ENCODE measurements at regions not wholly inside any gene's neighbourhood (a gene's known extent, or its start where the extent isn't known, plus 50 kb on each side); places are given as distances from the start of the nearest gene placed in this dataset.
"Not testable (repeated sequence)": the region's sequence is repeated elsewhere in the genome, so short reads cannot be mapped to it uniquely, and the experiment has no call there.

DNA sequence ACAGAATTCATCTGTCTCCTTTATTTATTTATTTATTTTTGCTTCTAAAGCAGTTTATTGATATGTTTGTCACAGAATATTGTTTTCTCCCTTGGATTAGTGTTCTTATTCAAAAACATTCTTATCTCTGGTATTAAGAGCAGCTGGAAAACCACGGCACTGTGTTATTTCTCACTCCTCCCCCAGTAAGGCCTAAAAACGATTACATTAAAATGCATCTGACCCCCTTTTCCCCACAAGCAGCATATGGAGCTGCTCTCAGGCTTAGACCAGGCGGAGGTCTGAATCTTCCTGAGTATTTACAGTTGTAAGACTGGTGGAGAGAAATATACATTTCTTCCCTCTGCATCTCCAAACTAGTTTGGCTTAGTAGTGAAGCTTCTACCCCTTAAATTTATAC, 86.8 kb downstream of the HLX start:
- no peaks in the 10 kb centered on the region for H3K27me3 Mint-ChIP-seq
- no peak for DNase-seq
- intact Hi-C loops (cut with DNase I, micrococcal nuclease): no loop called here
- H3K27ac Mint-ChIP-seq: no peak overlapping the region
- CTCF ChIA-PET: no interaction called here
- H3K4me1 Mint-ChIP-seq: no peaks in the 10 kb centered on the region
- no peak overlapping the region for H3K4me3 Mint-ChIP-seq
- peaks cover 7% of the 10 kb centered on the region for H3K9me3 Mint-ChIP-seq (ENCODE audit: low read depth)
- POLR2A ChIA-PET: no interaction called here
- H3K36me3 Mint-ChIP-seq (ENCODE audit: low read depth): no peaks in the 10 kb centered on the region
- no peak for ATAC-seq

- Mint-ChIP-seq H3K27me3 (no peaks in the 10 kb centered on the region), H3K4me3 (no peak overlapping the region), H3K9me3 (ENCODE audit: low read depth) (peaks cover 7% of the 10 kb centered on the region), H3K36me3 (ENCODE audit: low read depth) (no peaks in the 10 kb centered on the region), H3K4me1 (no peaks in the 10 kb centered on the region), H3K27ac (no peak overlapping the region)
- CTCF ChIA-PET: no interaction called here
- ATAC-seq: no peak
- no peak for DNase-seq
- POLR2A ChIA-PET: no interaction called here
- intact Hi-C loops (cut with DNase I, micrococcal nuclease): no loop called here
Observed at GRCh38 chr1:220966473-220966872, 87.2 kb downstream of the HLX start.

DNA sequence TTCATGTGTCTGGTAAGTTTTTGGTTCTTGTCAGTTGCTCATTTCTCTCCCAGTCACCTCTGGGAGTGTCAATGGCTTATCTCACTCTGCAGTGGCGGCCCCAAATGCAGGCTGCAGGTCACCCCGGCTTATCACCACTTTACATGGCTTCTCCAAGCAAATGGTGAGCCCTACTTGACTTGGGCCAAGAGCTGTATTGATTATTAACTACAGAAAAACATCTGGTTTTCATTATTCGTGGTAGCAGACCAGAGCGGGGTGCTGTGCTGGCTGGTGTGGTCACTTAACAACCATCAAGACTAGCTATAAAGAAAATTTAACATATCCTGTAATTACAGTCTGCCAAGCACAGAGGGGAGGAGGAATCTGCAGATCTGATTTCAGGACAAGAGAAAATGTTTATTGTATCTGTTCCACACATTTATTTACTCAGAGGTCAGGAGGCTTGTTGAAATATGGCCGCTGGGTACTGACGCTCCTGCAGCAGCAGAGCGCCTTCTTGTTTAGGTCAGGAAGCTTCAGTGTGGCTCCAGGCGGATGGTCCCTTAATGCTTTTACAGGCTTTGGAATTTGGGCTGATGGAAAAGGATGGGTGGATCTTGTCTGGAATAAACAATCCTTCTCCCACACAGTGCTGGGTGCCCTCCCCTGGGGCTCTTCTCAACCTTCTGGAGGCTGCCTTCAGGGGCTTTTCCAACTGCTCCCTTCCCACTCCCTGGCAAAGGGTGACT, 87.8 kb downstream of the HLX start:
- ATAC-seq: no peak
- POLR2A ChIA-PET: no interaction called here
- CTCF ChIA-PET: interaction anchor here (0.6 kb wide), 1 partner anchor 91 kb away, joined by 3 read pairs; no protein-coding TSS in a partner anchor
- intact Hi-C loops (cut with DNase I, micrococcal nuclease): no loop called here
- DNase-seq: no peak
- H3K9me3 Mint-ChIP-seq (ENCODE audit: low read depth): peaks cover 7% of the 10 kb centered on the region
- H3K4me1 Mint-ChIP-seq: no peaks in the 10 kb centered on the region
- H3K36me3 Mint-ChIP-seq (ENCODE audit: low read depth): no peaks in the 10 kb centered on the region
- H3K4me3 Mint-ChIP-seq: no peak overlapping the region
- H3K27me3 Mint-ChIP-seq: no peaks in the 10 kb centered on the region
- H3K27ac Mint-ChIP-seq: no peak overlapping the region

DNA sequence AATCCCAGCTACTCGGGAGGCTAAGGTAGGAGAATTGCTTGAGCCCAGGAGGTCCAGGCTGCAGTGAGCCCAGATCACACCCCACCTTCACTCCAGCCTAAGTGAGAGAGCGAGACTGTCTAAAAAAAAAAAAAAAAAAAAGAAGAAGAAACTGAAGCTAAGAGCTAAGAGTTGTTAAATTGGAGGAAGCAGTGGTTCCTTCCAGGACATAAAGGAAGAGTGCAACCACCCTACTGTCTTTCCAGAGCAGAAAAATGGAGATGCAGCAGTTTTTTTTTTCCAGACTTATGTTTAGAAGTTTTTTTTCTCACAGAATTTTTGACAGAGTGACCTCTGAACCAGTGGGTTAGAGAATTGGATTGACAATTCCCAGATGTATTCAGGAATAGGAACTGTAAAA, 88.7 kb downstream of the HLX start:
- Mint-ChIP-seq H3K36me3 (ENCODE audit: low read depth) (no peaks in the 10 kb centered on the region), H3K4me1 (no peaks in the 10 kb centered on the region)
- no peak for DNase-seq

DNA sequence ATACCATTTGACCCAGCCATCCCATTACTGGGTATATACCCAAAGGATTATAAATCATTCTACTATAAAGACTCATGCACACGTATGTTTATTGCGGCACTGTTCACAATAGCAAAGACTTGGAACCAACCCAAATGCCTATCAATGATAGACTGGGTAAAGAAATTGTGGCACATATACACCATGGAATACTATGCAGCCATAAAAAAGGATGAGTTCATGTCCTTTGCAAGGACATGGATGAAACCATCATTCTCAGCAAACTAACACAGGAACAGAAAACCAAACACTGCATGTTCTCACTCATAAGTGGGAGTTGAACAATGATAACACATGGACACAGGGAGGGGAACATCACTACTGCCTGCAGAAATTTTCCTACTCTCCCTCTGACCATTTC, 90.0 kb downstream of the HLX start:
- intact Hi-C loops (cut with DNase I, micrococcal nuclease); H3K4me3 Mint-ChIP-seq; POLR2A ChIA-PET; H3K4me1 Mint-ChIP-seq; H3K9me3 Mint-ChIP-seq (ENCODE audit: low read depth); DNase-seq; H3K27me3 Mint-ChIP-seq; CTCF ChIA-PET; ATAC-seq; H3K36me3 Mint-ChIP-seq (ENCODE audit: low read depth); H3K27ac Mint-ChIP-seq: not testable (repeated sequence)

More for the DNA sequence above, 88.7 kb downstream of the HLX start:
- H3K9me3 Mint-ChIP-seq (ENCODE audit: low read depth): peaks cover 7% of the 10 kb centered on the region
- no peaks in the 10 kb centered on the region for H3K27me3 Mint-ChIP-seq
- ATAC-seq: no peak
- ChIA-PET CTCF (no interaction called here), POLR2A (interaction anchor here (0.7 kb wide), 1 partner anchor 50 kb away, joined by 4 read pairs; no protein-coding TSS in a partner anchor)
- intact Hi-C loops (cut with DNase I, micrococcal nuclease): no loop called here
- H3K4me3 Mint-ChIP-seq: no peak overlapping the region
- H3K27ac Mint-ChIP-seq: no peak overlapping the region

DNA sequence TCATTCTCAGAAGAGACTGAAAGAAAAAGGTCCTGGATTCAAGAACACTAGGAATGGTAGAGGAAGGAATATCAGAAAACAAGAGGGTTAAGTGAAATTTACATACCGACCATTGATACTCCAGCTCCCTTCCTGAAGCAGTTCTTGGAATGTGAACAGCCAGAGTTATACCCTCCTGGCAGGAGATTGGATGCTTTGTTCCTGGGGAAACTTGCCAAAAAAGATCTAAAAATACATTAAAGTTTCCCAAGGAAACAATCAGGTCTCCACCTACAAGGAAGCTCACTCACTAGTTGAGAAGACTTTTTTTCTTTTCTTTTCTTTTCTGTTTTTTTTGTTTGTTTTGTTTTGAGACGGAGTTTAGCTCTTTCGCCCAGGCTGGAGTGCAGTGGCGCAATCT, 91.1 kb downstream of the HLX start:
- no peak overlapping the region for H3K27ac Mint-ChIP-seq
- peaks cover 3% of the 10 kb centered on the region for H3K9me3 Mint-ChIP-seq (ENCODE audit: low read depth)
- ChIA-PET CTCF (no interaction called here), POLR2A (no interaction called here)
- intact Hi-C loops (cut with DNase I, micrococcal nuclease): loop anchor here in 1 of 2 experiments (10.0 kb wide), 1 partner anchor 56 kb away; no protein-coding TSS in a partner anchor
- no peaks in the 10 kb centered on the region for H3K4me1 Mint-ChIP-seq
- no peak overlapping the region for H3K4me3 Mint-ChIP-seq
- no peaks in the 10 kb centered on the region for H3K36me3 Mint-ChIP-seq (ENCODE audit: low read depth)
- no peak for DNase-seq
- H3K27me3 Mint-ChIP-seq: no peaks in the 10 kb centered on the region
- ATAC-seq: no peak

DNA sequence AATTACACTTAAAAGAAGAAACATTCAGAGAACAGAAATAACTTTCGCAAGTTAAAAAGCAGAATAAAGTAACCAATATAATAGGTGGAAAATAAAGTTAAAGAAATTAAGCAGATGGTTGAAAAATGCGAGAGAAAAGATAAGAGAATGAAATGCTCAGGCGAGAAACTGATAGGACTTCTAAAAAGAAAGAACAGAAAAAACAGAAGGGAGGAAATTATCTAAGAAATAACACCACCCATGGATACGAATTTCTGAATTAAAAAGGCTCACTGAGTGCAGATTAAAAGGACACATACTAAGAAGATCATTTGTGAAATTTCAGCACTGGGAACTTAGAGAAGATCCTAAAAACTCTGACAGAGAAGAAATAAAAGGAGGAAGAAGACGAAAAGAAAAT, 92.0 kb downstream of the HLX start:
- intact Hi-C loops (cut with DNase I, micrococcal nuclease): loop anchor here in 1 of 2 experiments (10.0 kb wide), 1 partner anchor 56 kb away; no protein-coding TSS in a partner anchor
- no peaks in the 10 kb centered on the region for H3K27me3 Mint-ChIP-seq
- ChIA-PET CTCF (no interaction called here), POLR2A (no interaction called here)
- no peak overlapping the region for H3K4me3 Mint-ChIP-seq
- ATAC-seq (no peak), DNase-seq (no peak)
- H3K27ac Mint-ChIP-seq: no peak overlapping the region
- H3K4me1 Mint-ChIP-seq: no peaks in the 10 kb centered on the region
- peaks cover 3% of the 10 kb centered on the region for H3K9me3 Mint-ChIP-seq (ENCODE audit: low read depth)
- H3K36me3 Mint-ChIP-seq (ENCODE audit: low read depth): no peaks in the 10 kb centered on the region

GRCh38 chr1:220974431-220974830, 95.2 kb downstream of the HLX start:
- CTCF ChIA-PET: no interaction called here
- H3K4me3 Mint-ChIP-seq: no peak overlapping the region
- no peaks in the 10 kb centered on the region for H3K36me3 Mint-ChIP-seq (ENCODE audit: low read depth)
- no peak overlapping the region for H3K27ac Mint-ChIP-seq
- H3K4me1 Mint-ChIP-seq: no peaks in the 10 kb centered on the region
- POLR2A ChIA-PET: no interaction called here
- no peak for ATAC-seq
- DNase-seq: no peak
- peaks cover 1% of the 10 kb centered on the region for H3K9me3 Mint-ChIP-seq (ENCODE audit: low read depth)
- no peaks in the 10 kb centered on the region for H3K27me3 Mint-ChIP-seq
- intact Hi-C loops (cut with DNase I, micrococcal nuclease): loop anchor here in 1 of 2 experiments (10.0 kb wide), 1 partner anchor 60 kb away; no protein-coding TSS in a partner anchor

DNA sequence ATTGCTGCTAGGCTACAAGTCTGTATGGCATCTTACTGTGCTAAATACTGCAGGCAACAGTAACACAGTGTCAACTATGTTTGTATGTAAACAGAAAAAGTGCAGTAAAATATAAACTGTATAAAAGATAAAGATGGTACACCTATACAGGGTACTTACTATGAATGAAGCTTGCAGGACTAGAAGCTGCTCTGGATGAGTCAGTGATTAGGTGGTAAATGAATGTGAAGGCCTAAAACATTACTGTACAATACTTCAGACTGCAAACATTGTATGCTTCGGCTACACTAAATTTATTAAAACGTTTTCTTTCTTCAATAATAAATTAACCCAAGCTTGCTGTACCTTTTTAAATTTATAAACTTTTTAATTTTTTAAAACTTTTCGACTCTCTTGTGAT, 97.1 kb downstream of the HLX start:
- Mint-ChIP-seq H3K27ac (no peak overlapping the region), H3K27me3 (no peaks in the 10 kb centered on the region), H3K36me3 (ENCODE audit: low read depth) (no peaks in the 10 kb centered on the region), H3K9me3 (ENCODE audit: low read depth) (no peaks in the 10 kb centered on the region), H3K4me3 (no peak overlapping the region), H3K4me1 (no peaks in the 10 kb centered on the region)
- ATAC-seq: no peak
- ChIA-PET POLR2A (no interaction called here), CTCF (no interaction called here)
- intact Hi-C loops (cut with DNase I, micrococcal nuclease): loop anchor here in 1 of 2 experiments (10.0 kb wide), 1 partner anchor 62 kb away; no protein-coding TSS in a partner anchor
- no peak for DNase-seq

- Mint-ChIP-seq H3K27me3 (no peaks in the 10 kb centered on the region), H3K4me3 (no peak overlapping the region), H3K9me3 (ENCODE audit: low read depth) (no peaks in the 10 kb centered on the region), H3K27ac (no peak overlapping the region), H3K36me3 (ENCODE audit: low read depth) (no peaks in the 10 kb centered on the region), H3K4me1 (no peaks in the 10 kb centered on the region)
- DNase-seq (no peak), ATAC-seq (no peak)
- ChIA-PET POLR2A (no interaction called here), CTCF (no interaction called here)
- intact Hi-C loops (cut with DNase I, micrococcal nuclease): loop anchor here in 1 of 2 experiments (10.0 kb wide), 1 partner anchor 65 kb away; no protein-coding TSS in a partner anchor
Observed at GRCh38 chr1:220979371-220979770, 100.1 kb downstream of the HLX start.

DNA sequence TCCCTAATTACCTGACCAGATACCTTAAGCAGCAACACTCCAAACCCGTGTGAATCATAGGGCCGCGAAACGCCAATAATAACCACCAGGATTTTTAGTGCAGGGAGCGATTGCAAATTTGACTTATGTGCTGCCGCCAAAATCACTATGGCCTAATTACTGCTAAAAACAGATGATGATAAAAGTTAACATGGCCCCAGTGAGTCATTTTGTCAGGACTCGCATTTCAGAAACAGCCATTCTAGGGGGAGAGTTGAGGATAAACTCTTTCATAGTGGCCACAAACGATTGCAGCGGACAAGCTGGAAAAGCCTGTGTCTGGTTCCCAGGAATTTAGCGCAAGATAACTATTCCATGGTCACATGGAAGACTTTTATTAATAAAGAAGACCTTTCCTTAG, 103.4 kb downstream of the HLX start:
- intact Hi-C loops (cut with DNase I, micrococcal nuclease): no loop called here

DNA sequence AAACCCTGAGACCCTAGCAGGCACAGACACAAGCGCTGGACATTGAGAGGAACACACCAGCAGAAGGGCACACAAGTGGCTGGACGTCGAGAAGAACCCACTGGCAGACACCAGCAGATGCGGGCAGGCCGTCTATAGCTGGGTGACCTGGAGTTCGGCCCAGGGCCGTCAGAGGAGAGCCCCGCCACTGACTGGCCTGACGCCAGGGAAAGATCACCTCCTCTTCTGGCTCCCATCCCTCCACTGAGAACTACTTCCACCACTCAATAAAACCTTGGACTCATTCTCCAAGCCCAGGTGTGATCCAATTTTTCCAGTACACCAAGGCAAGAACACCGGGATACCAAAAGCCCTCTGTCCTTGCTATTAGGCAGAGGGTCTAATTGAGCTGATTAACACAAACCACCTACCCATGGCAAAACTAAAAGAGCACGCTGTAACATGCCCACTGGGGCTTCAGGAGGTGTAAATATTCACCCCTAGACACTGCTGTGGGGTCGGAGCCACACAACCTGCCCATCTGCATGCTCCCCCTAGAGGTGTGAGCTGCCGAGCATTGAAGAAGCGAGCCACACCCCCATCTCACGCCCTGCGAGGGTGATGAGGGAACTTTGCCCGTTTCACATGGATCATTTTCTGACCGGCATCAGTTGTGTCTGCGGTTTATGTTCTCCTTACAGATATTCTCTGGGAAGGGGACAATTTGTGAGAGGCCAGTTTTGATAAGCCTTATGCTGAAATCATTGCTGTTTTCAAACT, 104.8 kb downstream of the HLX start:
- Mint-ChIP-seq H3K36me3 (ENCODE audit: low read depth) (no peaks in the 10 kb centered on the region), H3K4me1 (no peaks in the 10 kb centered on the region), H3K27me3 (peaks cover 2% of the 10 kb centered on the region), H3K4me3 (no peak overlapping the region), H3K27ac (no peak overlapping the region), H3K9me3 (ENCODE audit: low read depth) (no peaks in the 10 kb centered on the region)
- intact Hi-C loops (cut with DNase I, micrococcal nuclease): no loop called here
- CTCF ChIA-PET: no interaction called here
- ATAC-seq (no peak), DNase-seq (no peak)
- POLR2A ChIA-PET: no interaction called here

More for the DNA sequence above, 103.4 kb downstream of the HLX start:
- peaks cover 2% of the 10 kb centered on the region for H3K27me3 Mint-ChIP-seq
- no peak overlapping the region for H3K27ac Mint-ChIP-seq
- POLR2A ChIA-PET: no interaction called here
- CTCF ChIA-PET: no interaction called here
- no peaks in the 10 kb centered on the region for H3K36me3 Mint-ChIP-seq (ENCODE audit: low read depth)
- no peaks in the 10 kb centered on the region for H3K4me1 Mint-ChIP-seq
- DNase-seq: no peak
- no peaks in the 10 kb centered on the region for H3K9me3 Mint-ChIP-seq (ENCODE audit: low read depth)
- H3K4me3 Mint-ChIP-seq: no peak overlapping the region
- ATAC-seq: no peak
